ENCODE measurements at regions not wholly inside any gene's neighbourhood (a gene's known extent, or its start where the extent isn't known, plus 50 kb on each side); places are given as distances from the start of the nearest gene placed in this dataset.

GRCh38 chr6:23213651-23214050 is 644.3 kb downstream of the HDGFL1 start:
- H3K4me2 ChIP-seq (ENCODE audit: low read length) = no peak overlapping the region
- no peak overlapping the region for H3K4me3 ChIP-seq (ENCODE audit: low read length)
- H3K9me3 ChIP-seq (ENCODE audit: control insufficient read depth, insufficient read depth, low read length) = peaks cover 6% of the 10 kb centered on the region; the same call in 1 of the 2 replicates
- no peaks in the 10 kb centered on the region for H3F3A ChIP-seq (ENCODE audit: control insufficient read depth, insufficient read depth)
- no peaks in the 10 kb centered on the region for H3K4me1 ChIP-seq (ENCODE audit: control insufficient read depth, low read length)
- no peaks in the 10 kb centered on the region for H3K27me3 ChIP-seq (ENCODE audit: control insufficient read depth, low read length)
- TF ChIP-seq, protein P1, sequence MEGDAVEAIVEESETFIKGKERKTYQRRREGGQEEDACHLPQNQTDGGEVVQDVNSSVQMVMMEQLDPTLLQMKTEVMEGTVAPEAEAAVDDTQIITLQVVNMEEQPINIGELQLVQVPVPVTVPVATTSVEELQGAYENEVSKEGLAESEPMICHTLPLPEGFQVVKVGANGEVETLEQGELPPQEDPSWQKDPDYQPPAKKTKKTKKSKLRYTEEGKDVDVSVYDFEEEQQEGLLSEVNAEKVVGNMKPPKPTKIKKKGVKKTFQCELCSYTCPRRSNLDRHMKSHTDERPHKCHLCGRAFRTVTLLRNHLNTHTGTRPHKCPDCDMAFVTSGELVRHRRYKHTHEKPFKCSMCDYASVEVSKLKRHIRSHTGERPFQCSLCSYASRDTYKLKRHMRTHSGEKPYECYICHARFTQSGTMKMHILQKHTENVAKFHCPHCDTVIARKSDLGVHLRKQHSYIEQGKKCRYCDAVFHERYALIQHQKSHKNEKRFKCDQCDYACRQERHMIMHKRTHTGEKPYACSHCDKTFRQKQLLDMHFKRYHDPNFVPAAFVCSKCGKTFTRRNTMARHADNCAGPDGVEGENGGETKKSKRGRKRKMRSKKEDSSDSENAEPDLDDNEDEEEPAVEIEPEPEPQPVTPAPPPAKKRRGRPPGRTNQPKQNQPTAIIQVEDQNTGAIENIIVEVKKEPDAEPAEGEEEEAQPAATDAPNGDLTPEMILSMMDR (IDR thresholded peaks at IDR 0.05; ENCODE audit: low read depth, low read length, poor library complexity, severe bottlenecking) = no peak
- TF ChIP-seq EZH2phosphoT487 (IDR thresholded peaks at IDR 0.05; ENCODE audit: borderline replicate concordance, low read length) = no peak
- no peaks in the 10 kb centered on the region for H3K9me2 ChIP-seq (replicated peaks; ENCODE audit: control insufficient read depth, low read length)
- H3K27ac ChIP-seq (ENCODE audit: low read depth, low read length) = no peak overlapping the region
- H4K20me1 ChIP-seq (ENCODE audit: control insufficient read depth, insufficient read depth, low read depth, low read length) = no peaks in the 10 kb centered on the region
- H3K79me2 ChIP-seq (ENCODE audit: control insufficient read depth, low read length) = no peaks in the 10 kb centered on the region
- no peaks in the 10 kb centered on the region for H3K36me3 ChIP-seq (ENCODE audit: control insufficient read depth, low read length)

GRCh38 chr6:23218751-23219150 is 649.4 kb downstream of the HDGFL1 start:
- Histone ChIP-seq H3K27ac (ENCODE audit: low read depth, low read length) (no peak overlapping the region), H3K36me3 (ENCODE audit: control insufficient read depth, low read length) (no peaks in the 10 kb centered on the region), H3K79me2 (ENCODE audit: control insufficient read depth, low read length) (no peaks in the 10 kb centered on the region), H3K4me2 (ENCODE audit: low read length) (no peak overlapping the region), H3K4me1 (ENCODE audit: control insufficient read depth, low read length) (no peaks in the 10 kb centered on the region), H3K4me3 (ENCODE audit: low read length) (no peak overlapping the region), H3F3A (ENCODE audit: control insufficient read depth, insufficient read depth) (no peaks in the 10 kb centered on the region), H3K9me2 (replicated peaks; ENCODE audit: control insufficient read depth, low read length) (no peaks in the 10 kb centered on the region), H3K9me3 (ENCODE audit: control insufficient read depth, insufficient read depth, low read length) (0 out of 2 replicates have a peak, but pooled peaks cover 2% of the 10 kb centered on the region), H3K27me3 (ENCODE audit: control insufficient read depth, low read length) (no peaks in the 10 kb centered on the region), H4K20me1 (ENCODE audit: control insufficient read depth, insufficient read depth, low read depth, low read length) (no peaks in the 10 kb centered on the region)
- TF ChIP-seq, protein P1 (IDR thresholded peaks at IDR 0.05; ENCODE audit: low read depth, low read length, poor library complexity, severe bottlenecking) = no peak
- TF ChIP-seq EZH2phosphoT487 (IDR thresholded peaks at IDR 0.05; ENCODE audit: borderline replicate concordance, low read length) = no peak

DNA sequence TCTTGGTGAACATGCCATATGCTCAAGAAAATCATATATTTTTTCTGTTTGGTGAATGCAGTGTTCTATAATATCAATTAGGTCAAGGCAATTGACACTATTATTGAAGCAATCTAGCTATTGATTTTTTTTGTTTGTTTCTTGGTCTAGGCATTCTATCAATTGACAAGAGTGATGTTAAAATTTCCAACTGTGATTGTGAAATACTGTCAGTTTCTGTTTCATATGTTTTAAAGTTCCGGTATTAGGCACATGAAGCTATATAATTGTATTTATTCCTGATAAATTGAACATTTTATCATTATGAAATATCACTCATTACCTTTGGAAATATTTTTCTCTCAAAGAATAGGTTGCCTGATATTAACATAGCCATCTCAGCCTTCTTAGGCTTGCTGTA is 653.4 kb downstream of the HDGFL1 start:
- no peaks in the 10 kb centered on the region for H4K20me1 ChIP-seq (ENCODE audit: control insufficient read depth, insufficient read depth, low read depth, low read length)
- no peaks in the 10 kb centered on the region for H3K9me3 ChIP-seq (ENCODE audit: control insufficient read depth, insufficient read depth, low read length)
- H3K79me2 ChIP-seq (ENCODE audit: control insufficient read depth, low read length) = no peaks in the 10 kb centered on the region
- no peaks in the 10 kb centered on the region for H3K27me3 ChIP-seq (ENCODE audit: control insufficient read depth, low read length)
- no peak overlapping the region for H3K4me3 ChIP-seq (ENCODE audit: low read length)
- no peaks in the 10 kb centered on the region for H3F3A ChIP-seq (ENCODE audit: control insufficient read depth, insufficient read depth)
- H3K27ac ChIP-seq (ENCODE audit: low read depth, low read length) = no peak overlapping the region
- H3K9me2 ChIP-seq (replicated peaks; ENCODE audit: control insufficient read depth, low read length) = no peaks in the 10 kb centered on the region
- TF ChIP-seq EZH2phosphoT487 (IDR thresholded peaks at IDR 0.05; ENCODE audit: borderline replicate concordance, low read length) = no peak
- TF ChIP-seq, protein P1 (IDR thresholded peaks at IDR 0.05; ENCODE audit: low read depth, low read length, poor library complexity, severe bottlenecking) = no peak
- no peaks in the 10 kb centered on the region for H3K4me1 ChIP-seq (ENCODE audit: control insufficient read depth, low read length)
- H3K36me3 ChIP-seq (ENCODE audit: control insufficient read depth, low read length) = no peaks in the 10 kb centered on the region
- H3K4me2 ChIP-seq (ENCODE audit: low read length) = no peak overlapping the region

Measured in DOHH2 (cell line).